ENCODE measurements at regions not wholly inside any gene's neighbourhood (a gene's known extent, or its start where the extent isn't known, plus 50 kb on each side); places are given as distances from the start of the nearest gene placed in this dataset.

DNA sequence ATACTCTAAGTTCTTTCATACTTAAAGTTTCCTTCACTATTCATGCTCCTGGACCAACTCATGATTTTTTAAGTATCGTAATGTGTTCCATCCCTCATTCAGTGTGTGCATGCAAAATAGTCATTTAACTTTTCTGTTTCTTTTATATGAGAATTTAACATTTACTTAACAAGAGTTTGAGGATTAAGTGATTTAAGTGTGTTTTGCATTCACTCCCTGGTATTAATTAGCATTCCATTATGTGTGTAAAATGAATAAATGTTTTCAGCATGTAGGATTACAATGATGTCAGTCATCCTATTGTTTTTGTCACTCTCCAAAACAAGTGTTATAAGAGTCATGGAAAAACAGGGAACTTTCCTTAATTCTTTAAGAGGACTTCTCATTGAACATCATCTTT, 457.7 kb downstream of the IPMK start:
- Histone ChIP-seq H3K9ac (ENCODE audit: low read length) (no peak overlapping the region), H3K27ac (ENCODE audit: low read length in 2 of 2) (no peak overlapping the region), H3K27me3 (replicated peaks in 1 of 4; ENCODE audit: control extremely low read depth in 1 of 4, control insufficient read depth in 3 of 4, insufficient read depth in 4 of 4, low read length in 3 of 4) (no peaks in the 10 kb centered on the region), H3K9me3 (ENCODE audit: control extremely low read depth in 1 of 3, control insufficient read depth in 2 of 3, insufficient read depth in 1 of 3, low read length in 2 of 3) (no peaks in the 10 kb centered on the region), H3K79me2 (ENCODE audit: control insufficient read depth, insufficient read depth, low read length) (no peaks in the 10 kb centered on the region), H3K4me1 (ENCODE audit: control insufficient read depth in 2 of 2, insufficient read depth in 2 of 2, low read length in 2 of 2) (no peaks in the 10 kb centered on the region), H3K36me3 (replicated peaks in 1 of 2; ENCODE audit: control extremely low read depth in 1 of 2, control insufficient read depth in 1 of 2, extremely low read depth in 1 of 2, insufficient read depth in 2 of 2, low read length in 1 of 2) (no peaks in the 10 kb centered on the region), H4K20me1 (ENCODE audit: control insufficient read depth, insufficient read depth, low read length, poor library complexity, severe bottlenecking) (no peaks in the 10 kb centered on the region), H2AFZ (ENCODE audit: insufficient read depth, low read depth, low read length, poor library complexity, severe bottlenecking) (no peak overlapping the region), H3K4me3 (ENCODE audit: control extremely low read depth in 1 of 5, extremely low read depth in 1 of 5, insufficient read depth in 1 of 5, low read depth in 2 of 5, low read length in 4 of 5) (no peak overlapping the region), H3K4me2 (replicated peaks; ENCODE audit: low read depth, low read length, poor library complexity, severe bottlenecking) (no peak overlapping the region)
- intact Hi-C loops (cut with micrococcal nuclease) = no loop called here
- DNase-seq (no peak), ATAC-seq (ENCODE audit: low read depth) (no peak)
- H3K4me1 Mint-ChIP-seq = no peaks in the 10 kb centered on the region
- no peaks in the 10 kb centered on the region for H3K27me3 Mint-ChIP-seq
- POLR2A ChIA-PET = no interaction called here
- no CpG with 5 or more reads among the region's 1 CpG for WGBS (ENCODE audit: insufficient coverage)
- no peak overlapping the region for H3K27ac Mint-ChIP-seq
- CTCF ChIA-PET = no interaction called here
- TF ChIP-seq, protein P1, sequence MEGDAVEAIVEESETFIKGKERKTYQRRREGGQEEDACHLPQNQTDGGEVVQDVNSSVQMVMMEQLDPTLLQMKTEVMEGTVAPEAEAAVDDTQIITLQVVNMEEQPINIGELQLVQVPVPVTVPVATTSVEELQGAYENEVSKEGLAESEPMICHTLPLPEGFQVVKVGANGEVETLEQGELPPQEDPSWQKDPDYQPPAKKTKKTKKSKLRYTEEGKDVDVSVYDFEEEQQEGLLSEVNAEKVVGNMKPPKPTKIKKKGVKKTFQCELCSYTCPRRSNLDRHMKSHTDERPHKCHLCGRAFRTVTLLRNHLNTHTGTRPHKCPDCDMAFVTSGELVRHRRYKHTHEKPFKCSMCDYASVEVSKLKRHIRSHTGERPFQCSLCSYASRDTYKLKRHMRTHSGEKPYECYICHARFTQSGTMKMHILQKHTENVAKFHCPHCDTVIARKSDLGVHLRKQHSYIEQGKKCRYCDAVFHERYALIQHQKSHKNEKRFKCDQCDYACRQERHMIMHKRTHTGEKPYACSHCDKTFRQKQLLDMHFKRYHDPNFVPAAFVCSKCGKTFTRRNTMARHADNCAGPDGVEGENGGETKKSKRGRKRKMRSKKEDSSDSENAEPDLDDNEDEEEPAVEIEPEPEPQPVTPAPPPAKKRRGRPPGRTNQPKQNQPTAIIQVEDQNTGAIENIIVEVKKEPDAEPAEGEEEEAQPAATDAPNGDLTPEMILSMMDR (IDR thresholded peaks at IDR 0.05) = no peak
- TF ChIP-seq EZH2 (IDR thresholded peaks at IDR 0.05; ENCODE audit: borderline replicate concordance, insufficient read depth, low read depth, low read length, poor library complexity, severe bottlenecking) = no peak
- no peak overlapping the region for H3K4me3 Mint-ChIP-seq
- peaks cover 9% of the 10 kb centered on the region for H3K9me3 Mint-ChIP-seq (ENCODE audit: insufficient read depth)

DNA sequence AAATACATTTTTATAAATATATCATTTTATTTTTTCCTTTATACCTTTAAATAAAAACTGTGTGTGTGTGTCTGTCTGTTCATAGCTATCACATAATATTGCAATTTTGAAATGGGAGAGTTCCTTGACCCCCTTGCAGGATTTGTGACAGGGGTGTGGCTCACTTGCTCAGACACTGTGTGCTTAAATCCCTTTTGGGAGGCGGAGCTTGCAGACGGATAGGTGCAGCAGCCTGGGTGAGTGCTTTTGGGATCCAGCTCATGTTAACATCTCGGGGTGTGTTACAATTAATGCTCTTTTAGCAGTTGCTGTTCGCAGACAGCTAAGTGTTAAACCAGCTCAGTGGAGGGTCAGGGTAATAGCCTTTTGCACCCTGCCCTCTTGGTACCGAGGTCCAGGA, 459.8 kb downstream of the IPMK start:
- Mint-ChIP-seq H3K4me3 (no peak overlapping the region), H3K9me3 (ENCODE audit: insufficient read depth) (peaks cover 9% of the 10 kb centered on the region), H3K27ac (no peak overlapping the region), H3K27me3 (no peaks in the 10 kb centered on the region), H3K4me1 (no peaks in the 10 kb centered on the region)
- Histone ChIP-seq H2AFZ (ENCODE audit: insufficient read depth, low read depth, low read length, poor library complexity, severe bottlenecking) (no peak overlapping the region), H3K27ac (ENCODE audit: low read length in 2 of 2) (no peak overlapping the region), H3K79me2 (ENCODE audit: control insufficient read depth, insufficient read depth, low read length) (no peaks in the 10 kb centered on the region), H3K4me2 (replicated peaks; ENCODE audit: low read depth, low read length, poor library complexity, severe bottlenecking) (no peak overlapping the region), H3K36me3 (replicated peaks in 1 of 2; ENCODE audit: control extremely low read depth in 1 of 2, control insufficient read depth in 1 of 2, extremely low read depth in 1 of 2, insufficient read depth in 2 of 2, low read length in 1 of 2) (no peaks in the 10 kb centered on the region), H3K4me3 (ENCODE audit: control extremely low read depth in 1 of 5, extremely low read depth in 1 of 5, insufficient read depth in 1 of 5, low read depth in 2 of 5, low read length in 4 of 5) (no peak overlapping the region), H3K9ac (ENCODE audit: low read length) (no peak overlapping the region), H3K27me3 (replicated peaks in 1 of 4; ENCODE audit: control extremely low read depth in 1 of 4, control insufficient read depth in 3 of 4, insufficient read depth in 4 of 4, low read length in 3 of 4) (no peaks in the 10 kb centered on the region), H4K20me1 (ENCODE audit: control insufficient read depth, insufficient read depth, low read length, poor library complexity, severe bottlenecking) (no peaks in the 10 kb centered on the region), H3K9me3 (ENCODE audit: control extremely low read depth in 1 of 3, control insufficient read depth in 2 of 3, insufficient read depth in 1 of 3, low read length in 2 of 3) (no peaks in the 10 kb centered on the region), H3K4me1 (ENCODE audit: control insufficient read depth in 2 of 2, insufficient read depth in 2 of 2, low read length in 2 of 2) (no peaks in the 10 kb centered on the region)
- CTCF ChIA-PET = no interaction called here
- no peak for ATAC-seq (ENCODE audit: low read depth)
- DNase-seq = no peak
- intact Hi-C loops (cut with micrococcal nuclease) = no loop called here
- 69% methylated on average over 5 of the region's 5 CpGs for WGBS (ENCODE audit: insufficient coverage)
- TF ChIP-seq EZH2 (IDR thresholded peaks at IDR 0.05; ENCODE audit: borderline replicate concordance, insufficient read depth, low read depth, low read length, poor library complexity, severe bottlenecking) = no peak
- POLR2A ChIA-PET = no interaction called here
